GM11168 (cell line): ENCODE measurements at regions not wholly inside any gene's neighbourhood (a gene's known extent, or its start where the extent isn't known, plus 50 kb on each side); places are given as distances from the start of the nearest gene placed in this dataset.
"Not testable (repeated sequence)": the region's sequence is repeated elsewhere in the genome, so short reads cannot be mapped to it uniquely, and the experiment has no call there.

Experiments
- in situ Hi-C: fragments of 300-500 bp; cut with MboI; formaldehyde crosslinking; loops from one replicate; pipeline ENCODE4 v1.12.0; 2022; ENCODE audit warnings: low sequenced_read_pairs; ENCODE audit not compliant: unreplicated experiment

- in situ Hi-C loops = no loop called here
Observed at GRCh38 chr22:48297296-48297695, 1530.4 kb downstream of the BRD1 start.

- in situ Hi-C loops = not testable (repeated sequence)
Observed at GRCh38 chr22:48289954-48290353, 1527.5 kb downstream of the TBC1D22A start.

- in situ Hi-C loops = no loop called here
Observed at GRCh38 chr22:48288376-48288940, 1526.0 kb downstream of the TBC1D22A start.

DNA sequence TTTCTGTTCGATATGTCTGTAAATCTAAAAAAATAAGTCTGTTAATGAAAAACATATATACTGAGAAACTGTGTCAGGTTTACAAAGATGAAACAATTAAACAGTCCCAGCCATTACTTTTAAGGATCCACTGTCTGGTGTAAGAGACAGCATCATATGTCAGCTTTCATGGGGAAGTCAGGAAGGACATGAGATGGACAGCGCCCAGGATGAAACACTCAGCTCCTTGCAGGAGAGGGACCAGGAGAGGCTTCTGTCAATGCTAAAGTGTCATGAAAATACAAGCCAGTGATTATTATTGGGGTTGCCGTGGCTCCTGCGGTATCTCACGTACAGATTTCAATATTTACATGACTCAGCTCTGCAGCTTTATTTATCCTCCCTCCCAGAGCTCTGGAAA, 1524.6 kb downstream of the TBC1D22A start:
- in situ Hi-C loops = no loop called here

GRCh38 chr22:48284671-48285070, 1522.2 kb downstream of the TBC1D22A start:
- in situ Hi-C loops = no loop called here

DNA sequence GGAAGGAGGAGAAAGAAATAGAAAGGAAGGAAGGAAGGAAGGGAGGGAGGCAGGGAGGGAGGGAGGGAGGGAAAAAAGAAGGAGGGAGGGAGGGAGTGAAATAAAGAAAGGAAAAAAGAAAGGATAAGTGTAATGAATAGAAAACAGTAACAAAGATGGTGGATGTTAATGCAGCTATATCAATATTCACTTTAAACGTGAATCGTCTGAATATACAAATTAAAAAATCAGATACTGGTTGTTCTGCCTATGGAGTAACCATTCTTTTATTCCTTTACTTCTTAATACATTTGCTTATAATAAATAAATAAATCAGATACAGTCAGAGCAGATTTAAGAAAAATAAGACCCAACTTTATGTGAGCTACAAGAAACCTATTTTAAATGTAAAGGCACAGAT, 1520.4 kb downstream of the TBC1D22A start:
- in situ Hi-C loops = no loop called here

- in situ Hi-C loops = no loop called here
Observed at GRCh38 chr22:48279461-48279756, 1517.0 kb downstream of the TBC1D22A start.

- in situ Hi-C loops = no loop called here
Observed at GRCh38 chr22:48278620-48279460, 1516.4 kb downstream of the TBC1D22A start.

GRCh38 chr22:48277868-48278581, 1515.6 kb downstream of the TBC1D22A start:
- in situ Hi-C loops = no loop called here

- in situ Hi-C loops = no loop called here
Observed at GRCh38 chr22:48276994-48277867, 1514.8 kb downstream of the TBC1D22A start.

DNA sequence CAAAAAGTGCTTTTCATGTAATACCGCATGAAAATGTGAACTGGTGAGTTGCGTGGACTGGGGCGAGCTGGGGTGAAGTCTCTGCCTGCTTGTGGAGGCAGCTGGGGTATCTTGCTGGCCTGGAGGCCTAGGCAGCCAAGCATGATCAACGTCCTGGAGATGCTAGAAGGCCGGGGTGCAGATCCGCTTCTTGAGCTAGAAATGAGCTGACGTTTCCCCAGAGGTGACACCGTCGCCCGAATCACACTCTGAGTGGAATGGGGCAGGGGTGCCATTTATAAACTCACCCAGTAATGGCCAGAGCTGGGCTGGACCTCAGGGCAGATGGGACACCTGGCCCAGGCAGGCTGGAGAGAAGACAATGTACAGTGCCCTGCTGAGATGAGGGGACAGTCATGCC, 1513.0 kb downstream of the TBC1D22A start:
- in situ Hi-C loops = no loop called here

- in situ Hi-C loops = no loop called here
Observed at GRCh38 chr22:48270731-48271130, 1508.3 kb downstream of the TBC1D22A start.

- in situ Hi-C loops = no loop called here
Observed at GRCh38 chr22:48268771-48269552, 1506.5 kb downstream of the TBC1D22A start.

GRCh38 chr22:48268293-48268692, 1505.8 kb downstream of the TBC1D22A start:
- in situ Hi-C loops = no loop called here

GRCh38 chr22:48267681-48268080, 1505.2 kb downstream of the TBC1D22A start:
- in situ Hi-C loops = no loop called here

DNA sequence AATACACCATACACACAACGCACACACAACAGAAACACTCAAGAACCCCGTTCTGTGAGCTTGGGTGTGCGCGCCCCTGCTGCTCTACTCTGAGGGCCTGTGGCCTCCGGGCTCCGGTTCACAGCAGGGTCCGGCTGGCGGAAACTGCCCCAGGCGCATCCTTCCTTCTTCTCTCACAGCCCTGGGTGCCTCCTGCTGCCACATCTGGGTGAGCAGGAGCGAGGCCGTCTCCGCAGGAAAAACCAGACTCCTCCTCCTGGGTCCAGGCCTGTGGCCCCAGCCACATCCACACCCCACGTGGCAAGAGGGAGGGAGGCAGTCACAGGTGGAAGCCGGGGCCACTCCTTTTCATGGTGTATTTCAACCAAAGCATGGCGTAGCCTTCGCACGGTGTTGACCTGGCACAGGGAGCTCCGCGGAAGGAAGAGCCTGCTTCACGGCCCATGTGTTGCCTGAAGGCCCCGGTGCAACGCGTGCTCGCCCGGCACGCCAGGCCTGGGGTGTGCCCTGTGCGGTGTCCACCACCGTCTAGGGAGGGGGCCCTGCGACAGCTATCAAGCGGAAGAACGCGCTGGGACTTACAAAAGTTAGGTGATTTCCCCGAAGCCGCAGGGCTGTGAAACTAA, 1502.7 kb downstream of the TBC1D22A start:
- in situ Hi-C loops = no loop called here

- in situ Hi-C loops = no loop called here
Observed at GRCh38 chr22:48264586-48264985, 1502.1 kb downstream of the TBC1D22A start.

DNA sequence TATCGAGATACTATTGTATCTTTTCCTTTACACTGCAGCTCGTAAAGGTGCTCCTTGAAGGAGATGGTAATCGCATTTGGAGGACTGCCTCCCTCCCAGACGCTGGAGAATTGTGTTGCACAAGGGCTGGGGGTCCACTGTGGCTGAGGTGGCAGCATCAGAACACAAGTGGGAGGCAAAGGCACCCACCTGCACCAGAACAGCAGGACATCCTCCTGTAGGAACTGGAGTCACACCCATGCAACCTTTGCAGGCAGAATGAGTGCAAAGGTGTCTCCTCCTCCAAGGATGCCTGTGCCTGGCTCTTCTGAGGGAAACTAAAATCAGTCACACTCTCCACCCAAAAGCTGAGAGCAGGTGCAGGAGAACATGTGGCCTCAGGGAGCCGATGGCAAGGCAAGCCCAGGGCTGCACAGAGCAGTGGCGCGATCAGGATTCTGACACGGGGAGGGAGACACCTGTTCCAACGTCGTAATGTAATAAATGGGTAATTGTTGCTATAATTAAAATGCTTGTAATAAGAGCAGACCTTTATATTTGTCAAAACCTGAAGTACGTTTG, 1501.4 kb downstream of the TBC1D22A start:
- in situ Hi-C loops = no loop called here

DNA sequence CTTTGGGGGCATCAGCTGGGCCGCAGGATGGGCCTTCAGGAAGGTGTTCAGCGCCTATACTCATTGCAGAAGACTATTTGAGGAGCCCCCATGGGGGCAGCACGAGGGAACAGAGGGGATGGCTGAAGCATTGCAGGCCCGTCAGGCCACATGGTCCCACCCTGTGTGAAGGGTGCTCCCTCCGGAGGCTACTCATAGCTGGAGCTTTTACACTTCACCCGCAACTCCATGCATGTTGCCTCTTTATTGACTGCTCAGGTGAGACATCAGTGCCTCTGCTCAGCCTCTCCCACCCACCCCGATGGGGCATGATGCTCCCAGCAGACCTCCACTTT, 1500.9 kb downstream of the TBC1D22A start:
- in situ Hi-C loops = no loop called here
